HEK293 (cell line): ENCODE measurements at regions not wholly inside any gene's neighbourhood (a gene's known extent, or its start where the extent isn't known, plus 50 kb on each side); places are given as distances from the start of the nearest gene placed in this dataset.

ENCODE experiments used
- CTCF ChIA-PET: fragments of 350-600 bp; formaldehyde crosslinking; extraction: SDS; loops from one replicate; lab custom pipeline; 2021; ENCODE audit warnings: antibody characterized with exemption; lab: Yijun Ruan, JAX
- POLR2A ChIA-PET: fragments of 300-600 bp; formaldehyde crosslinking; extraction: SDS; loops from one replicate; lab custom pipeline; 2020; ENCODE audit warnings: antibody characterized with exemption, inconsistent platforms; lab: Yijun Ruan, JAX
- H3K27ac ChIP-seq: fragments of 200-500 bp; sonication (Bioruptor generic); 2 replicates; pipeline ENCODE4 v1.5.1; 2014; ENCODE audit warnings: low read depth, low read length, control low read depth, inconsistent platforms; ENCODE audit errors: extremely low read depth
- H3K36me3 ChIP-seq, 2 experiments: fragments of 200-500 bp in 1 of 2; sonication (Bioruptor generic) in 1 of 2; 1 replicate in 1 of 2; 2 replicates in 1 of 2; pipeline ENCODE4 v1.5.1; 2014 to 2017; ENCODE audit warnings: inconsistent platforms in 2 of 2, low read length in 2 of 2; ENCODE audit not compliant: control insufficient read depth in 2 of 2, insufficient read depth in 1 of 2
- H3K4me1 ChIP-seq: fragments of 200-500 bp; sonication (Bioruptor generic); 2 replicates; pipeline ENCODE4 v1.5.1; 2014; ENCODE audit warnings: mild to moderate bottlenecking, low read length, inconsistent platforms; ENCODE audit not compliant: control insufficient read depth, insufficient read depth
- H3K4me3 ChIP-seq: 2 replicates; pipeline ENCODE4 v1.5.1; 2011; ENCODE audit warnings: low read depth, mild to moderate bottlenecking, control low read depth, low read length, moderate library complexity
- H3K9me3 ChIP-seq: fragments of 200-500 bp; sonication (Bioruptor generic); 2 replicates; pipeline ENCODE4 v1.5.1; 2014; ENCODE audit warnings: low read depth, low read length, inconsistent platforms; ENCODE audit not compliant: control insufficient read depth, insufficient read depth
- FEZF1 ChIP-seq: fragments of 450-650 bp; formaldehyde crosslinking; IDR thresholded peaks from 2 replicates; pipeline ENCODE4 v1.5.1; 2016; ENCODE audit warnings: missing biosample characterization, missing genetic modification characterization
- HOXC10 ChIP-seq: sonication (generic); formaldehyde crosslinking; IDR thresholded peaks from 2 replicates; pipeline ENCODE4 v1.8.1; 2023; ENCODE audit warnings: mild to moderate bottlenecking, missing genetic modification reagents
- KLF16 ChIP-seq: fragments of 450-650 bp; formaldehyde crosslinking; IDR thresholded peaks from 2 replicates; pipeline ENCODE4 v1.5.1; 2017; ENCODE audit warnings: missing biosample characterization, missing genetic modification characterization
- MZF1 ChIP-seq: fragments of 450-650 bp; formaldehyde crosslinking; IDR thresholded peaks from 2 replicates; pipeline ENCODE4 v1.5.1; 2017; ENCODE audit warnings: missing biosample characterization, missing genetic modification characterization, borderline replicate concordance
- PATZ1 ChIP-seq: fragments of 450-650 bp; formaldehyde crosslinking; IDR thresholded peaks from 2 replicates; pipeline ENCODE4 v1.5.1; 2016; ENCODE audit warnings: missing biosample characterization, missing genetic modification characterization
- PRDM1 ChIP-seq: fragments of 450-650 bp; formaldehyde crosslinking; IDR thresholded peaks from 2 replicates; pipeline ENCODE4; 2016; ENCODE audit warnings: missing biosample characterization, missing genetic modification characterization
- WT1 ChIP-seq: fragments of 450-650 bp; formaldehyde crosslinking; IDR thresholded peaks from 2 replicates; pipeline ENCODE4 v1.5.1; 2016; ENCODE audit warnings: missing biosample characterization, missing genetic modification characterization
- ZBTB20 ChIP-seq: fragments of 450-650 bp; formaldehyde crosslinking; IDR thresholded peaks from 2 replicates; pipeline ENCODE4 v1.5.1; 2016; ENCODE audit warnings: missing biosample characterization, missing genetic modification characterization
- ZNF114 ChIP-seq: fragments of 450-650 bp; formaldehyde crosslinking; IDR thresholded peaks from 2 replicates; pipeline ENCODE4 v1.5.0; 2017; ENCODE audit warnings: missing biosample characterization, missing genetic modification characterization
- ZNF175 ChIP-seq: fragments of 450-650 bp; formaldehyde crosslinking; IDR thresholded peaks from 2 replicates; pipeline ENCODE4 v1.5.1; 2016; ENCODE audit warnings: missing biosample characterization, missing genetic modification characterization
- ZNF18 ChIP-seq: fragments of 450-650 bp; formaldehyde crosslinking; IDR thresholded peaks from 2 replicates; pipeline ENCODE4 v1.5.1; 2016; ENCODE audit warnings: missing biosample characterization, missing genetic modification characterization
- ZNF184 ChIP-seq: fragments of 450-650 bp; IDR thresholded peaks from 2 replicates; pipeline ENCODE4 v1.5.1; 2018; ENCODE audit warnings: missing biosample characterization, mild to moderate bottlenecking, missing genetic modification characterization
- ZNF248 ChIP-seq: fragments of 450-650 bp; formaldehyde crosslinking; IDR thresholded peaks from 2 replicates; pipeline ENCODE4 v1.5.1; 2017; ENCODE audit warnings: missing biosample characterization, missing genetic modification characterization
- ZNF266 ChIP-seq: fragments of 450-650 bp; formaldehyde crosslinking; IDR thresholded peaks from 2 replicates; pipeline ENCODE4 v1.5.1; 2016; ENCODE audit warnings: missing biosample characterization, missing genetic modification characterization, low read depth
- ZNF274 ChIP-seq, 2 experiments: fragments of 200-500 bp in 1 of 2; fragments of 450-650 bp in 1 of 2; sonication (Bioruptor generic) in 1 of 2; formaldehyde crosslinking in 1 of 2; IDR thresholded peaks; 2 replicates each; pipeline versions ENCODE4 v1.5.1 to v1.6.1; 2014 to 2016; ENCODE audit warnings: borderline replicate concordance in 1 of 2, inconsistent platforms in 1 of 2, low read length in 1 of 2, missing biosample characterization in 1 of 2, missing genetic modification characterization in 1 of 2
- ZNF404 ChIP-seq: fragments of 450-650 bp; formaldehyde crosslinking; IDR thresholded peaks from 2 replicates; pipeline ENCODE4 v1.5.1; 2017; ENCODE audit warnings: missing biosample characterization, missing genetic modification characterization
- ZNF433 ChIP-seq: fragments of 450-650 bp; formaldehyde crosslinking; IDR thresholded peaks from 2 replicates; pipeline ENCODE4 v1.5.1; 2016; ENCODE audit warnings: missing biosample characterization, missing genetic modification characterization, low read depth
- ZNF473 ChIP-seq: fragments of 450-650 bp; formaldehyde crosslinking; IDR thresholded peaks from 2 replicates; pipeline ENCODE4 v1.5.1; 2017; ENCODE audit warnings: missing biosample characterization, missing genetic modification characterization
- ZNF48 ChIP-seq: fragments of 450-650 bp; formaldehyde crosslinking; IDR thresholded peaks from 2 replicates; pipeline ENCODE4 v1.5.1; 2016; ENCODE audit warnings: missing biosample characterization, missing genetic modification characterization
- ZNF501 ChIP-seq: fragments of 450-650 bp; formaldehyde crosslinking; IDR thresholded peaks from 2 replicates; pipeline ENCODE4 v1.5.1; 2016; ENCODE audit warnings: missing biosample characterization, missing genetic modification characterization
- ZNF596 ChIP-seq: fragments of 450-650 bp; IDR thresholded peaks from 2 replicates; pipeline ENCODE4 v1.5.0; 2018; ENCODE audit warnings: missing biosample characterization, mild to moderate bottlenecking, missing genetic modification characterization, moderate library complexity
- ZNF654 ChIP-seq: fragments of 450-650 bp; formaldehyde crosslinking; IDR thresholded peaks from 2 replicates; pipeline ENCODE4 v1.5.1; 2016; ENCODE audit warnings: low read depth, missing biosample characterization, missing genetic modification characterization
- ZNF660 ChIP-seq: fragments of 450-650 bp; IDR thresholded peaks from 2 replicates; pipeline ENCODE4 v1.5.1; 2018; ENCODE audit warnings: missing biosample characterization, mild to moderate bottlenecking, missing genetic modification characterization
- ZNF704 ChIP-seq: fragments of 450-650 bp; formaldehyde crosslinking; IDR thresholded peaks from 2 replicates; pipeline ENCODE4 v1.5.1; 2016; ENCODE audit warnings: missing biosample characterization, missing genetic modification characterization
- ZNF76 ChIP-seq: fragments of 450-650 bp; formaldehyde crosslinking; IDR thresholded peaks from 2 replicates; pipeline ENCODE4; 2016; ENCODE audit warnings: low read depth, missing biosample characterization, missing genetic modification characterization, borderline replicate concordance
- ZNF776 ChIP-seq: fragments of 450-650 bp; formaldehyde crosslinking; IDR thresholded peaks from 2 replicates; pipeline ENCODE4 v1.5.0; 2017; ENCODE audit warnings: missing biosample characterization, missing genetic modification characterization, borderline replicate concordance
- ZNF785 ChIP-seq: fragments of 450-650 bp; formaldehyde crosslinking; IDR thresholded peaks from 2 replicates; pipeline ENCODE4 v1.5.1; 2016; ENCODE audit warnings: missing biosample characterization, missing genetic modification characterization
- ZSCAN16 ChIP-seq: fragments of 450-650 bp; formaldehyde crosslinking; IDR thresholded peaks from 2 replicates; pipeline ENCODE4 v1.5.1; 2016; ENCODE audit warnings: missing biosample characterization, missing genetic modification characterization

GRCh38 chr2:120880381-120880780 lies 144.7 kb downstream of the GLI2 start:
- Histone ChIP-seq H3K4me1 (no peaks in the 10 kb centered on the region), H3K36me3 (no peaks in the 10 kb centered on the region), H3K27ac (no peak overlapping the region), H3K4me3 (no peak overlapping the region), H3K9me3 (no peaks in the 10 kb centered on the region)
- TF ChIP-seq HOXC10 (CRISPR knock-in tag): no peak
- ChIA-PET POLR2A (interaction anchor here (0.9 kb wide), 1 partner anchor 195 kb away, joined by 4 read pairs; no protein-coding TSS in a partner anchor), CTCF (interaction anchor here (0.7 to 1.0 kb wide), 2 partner anchors 185 to 200 kb away, joined by 3 read pairs; no protein-coding TSS in a partner anchor)

DNA sequence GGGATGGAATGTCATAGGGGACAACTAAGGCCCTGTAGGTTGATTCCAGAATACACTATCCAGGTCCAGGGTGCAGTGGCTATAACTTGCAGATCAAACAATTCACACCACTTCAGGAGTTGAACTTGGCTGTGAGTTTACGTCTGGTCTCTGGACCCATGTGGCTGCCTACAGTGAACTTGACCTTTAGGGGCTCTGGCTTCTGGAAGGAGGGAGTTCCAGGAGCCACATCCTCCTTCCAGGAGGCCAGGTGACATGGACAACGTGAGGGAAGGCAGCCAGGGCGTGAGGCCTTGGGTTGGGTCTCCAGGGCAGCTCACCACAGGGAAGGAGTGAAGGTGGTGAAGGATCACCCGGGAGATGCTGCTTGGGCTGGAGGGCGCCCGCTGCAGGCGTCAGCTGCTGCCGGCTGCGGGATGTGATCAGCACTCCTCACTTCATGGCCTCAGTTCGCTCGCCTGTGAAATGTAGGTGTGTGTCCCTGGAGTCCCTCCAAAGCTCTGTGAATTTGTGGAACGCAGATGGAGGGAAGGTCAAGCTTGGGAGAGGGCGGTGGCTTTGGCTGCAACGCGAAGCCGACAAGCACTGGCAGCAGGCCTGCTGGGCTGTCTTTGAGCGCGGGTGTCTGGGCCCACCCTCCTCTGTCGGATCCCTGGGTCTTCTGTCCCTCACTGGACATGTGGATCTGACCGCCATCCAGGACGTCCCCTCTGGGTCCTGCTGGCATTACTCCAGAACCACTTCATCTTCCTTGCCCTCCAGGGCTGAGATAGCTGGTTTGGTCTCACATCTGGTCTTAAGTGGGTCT lies 146.5 kb downstream of the GLI2 start:
- no peaks in the 10 kb centered on the region for H3K9me3 ChIP-seq

GRCh38 chr2:120883607-120884440 lies 148.2 kb downstream of the GLI2 start:
- Histone ChIP-seq H3K36me3 (no peaks in the 10 kb centered on the region), H3K27ac (no peak overlapping the region), H3K4me3 (no peak overlapping the region), H3K9me3 (no peaks in the 10 kb centered on the region), H3K4me1 (no peaks in the 10 kb centered on the region)
- ChIA-PET CTCF (no interaction called here), POLR2A (no interaction called here)
- no peak for TF ChIP-seq ZNF596 (tag by site-specific recombination)
- no peak for TF ChIP-seq ZNF18 (tag by site-specific recombination)
- TF ChIP-seq ZBTB20 (tag by site-specific recombination): no peak
- no peak for TF ChIP-seq ZNF433 (tag by site-specific recombination)
- no peak for TF ChIP-seq ZNF785
- no peak for TF ChIP-seq ZNF175
- no peak for TF ChIP-seq ZNF501 (tag by site-specific recombination)
- no peak for TF ChIP-seq KLF16 (tag by site-specific recombination)
- no peak for TF ChIP-seq ZNF404 (tag by site-specific recombination)
- no peak for TF ChIP-seq ZNF114 (tag by site-specific recombination)
- no peak for TF ChIP-seq ZNF274 (IDR thresholded peaks at IDR 0.05; ENCODE audit: low read length)
- no peak for TF ChIP-seq ZNF274 (tag by site-specific recombination; IDR thresholded peaks at IDR 0.05; ENCODE audit: borderline replicate concordance)
- no peak for TF ChIP-seq ZNF48 (tag by site-specific recombination)

More for the DNA sequence above, 146.5 kb downstream of the GLI2 start:
- Histone ChIP-seq H3K4me3 (no peak overlapping the region), H3K36me3 (no peaks in the 10 kb centered on the region), H3K27ac (no peak overlapping the region), H3K4me1 (no peaks in the 10 kb centered on the region)
- ChIA-PET POLR2A (no interaction called here), CTCF (no interaction called here)
- TF ChIP-seq PATZ1: no peak
- TF ChIP-seq PRDM1: no peak
- TF ChIP-seq ZNF704 (tag by site-specific recombination): no peak
- TF ChIP-seq ZNF660: no peak
- TF ChIP-seq ZSCAN16 (tag by site-specific recombination): no peak
- no peak for TF ChIP-seq ZNF184 (tag by site-specific recombination)
- TF ChIP-seq ZNF274 (IDR thresholded peaks at IDR 0.05; ENCODE audit: low read length): no peak
- no peak for TF ChIP-seq ZNF274 (tag by site-specific recombination; IDR thresholded peaks at IDR 0.05; ENCODE audit: borderline replicate concordance)
- no peak for TF ChIP-seq FEZF1
- TF ChIP-seq MZF1 (tag by site-specific recombination): no peak
- TF ChIP-seq WT1: no peak
- no peak for TF ChIP-seq ZNF266 (tag by site-specific recombination)
- TF ChIP-seq ZNF473: no peak
- TF ChIP-seq ZNF776 (tag by site-specific recombination): no peak
- TF ChIP-seq ZNF248: no peak
- TF ChIP-seq ZBTB20 (tag by site-specific recombination): no peak
- no peak for TF ChIP-seq ZNF76 (tag by site-specific recombination)
- no peak for TF ChIP-seq ZNF654 (tag by site-specific recombination)
